ENCODE measurements at regions not wholly inside any gene's neighbourhood (a gene's known extent, or its start where the extent isn't known, plus 50 kb on each side); places are given as distances from the start of the nearest gene placed in this dataset.

DNA sequence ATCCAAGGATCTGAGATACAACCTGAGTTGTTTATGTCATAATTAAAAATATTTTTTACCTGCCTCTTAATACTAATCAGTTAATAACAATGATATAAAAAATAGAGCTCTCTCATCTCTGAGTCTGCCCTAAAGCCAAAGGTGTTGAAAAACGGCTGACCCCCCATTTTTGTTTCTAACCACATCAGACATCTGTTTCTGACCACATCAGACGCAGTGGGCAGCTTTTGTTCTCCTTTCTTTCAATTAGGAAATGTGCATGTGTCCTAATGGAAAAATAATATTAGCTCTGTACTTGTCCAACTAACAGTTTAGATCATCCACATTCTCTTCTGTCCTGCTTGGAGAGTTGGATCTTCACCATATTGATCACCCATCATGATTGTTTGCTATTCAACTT is 144.6 kb downstream of the SHOX2 start:
- TF ChIP-seq POLR2A (IDR thresholded peaks at IDR 0.05): no peak
- TF ChIP-seq, protein P1, sequence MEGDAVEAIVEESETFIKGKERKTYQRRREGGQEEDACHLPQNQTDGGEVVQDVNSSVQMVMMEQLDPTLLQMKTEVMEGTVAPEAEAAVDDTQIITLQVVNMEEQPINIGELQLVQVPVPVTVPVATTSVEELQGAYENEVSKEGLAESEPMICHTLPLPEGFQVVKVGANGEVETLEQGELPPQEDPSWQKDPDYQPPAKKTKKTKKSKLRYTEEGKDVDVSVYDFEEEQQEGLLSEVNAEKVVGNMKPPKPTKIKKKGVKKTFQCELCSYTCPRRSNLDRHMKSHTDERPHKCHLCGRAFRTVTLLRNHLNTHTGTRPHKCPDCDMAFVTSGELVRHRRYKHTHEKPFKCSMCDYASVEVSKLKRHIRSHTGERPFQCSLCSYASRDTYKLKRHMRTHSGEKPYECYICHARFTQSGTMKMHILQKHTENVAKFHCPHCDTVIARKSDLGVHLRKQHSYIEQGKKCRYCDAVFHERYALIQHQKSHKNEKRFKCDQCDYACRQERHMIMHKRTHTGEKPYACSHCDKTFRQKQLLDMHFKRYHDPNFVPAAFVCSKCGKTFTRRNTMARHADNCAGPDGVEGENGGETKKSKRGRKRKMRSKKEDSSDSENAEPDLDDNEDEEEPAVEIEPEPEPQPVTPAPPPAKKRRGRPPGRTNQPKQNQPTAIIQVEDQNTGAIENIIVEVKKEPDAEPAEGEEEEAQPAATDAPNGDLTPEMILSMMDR (IDR thresholded peaks at IDR 0.05): no peak
